ENCODE measurements at regions not wholly inside any gene's neighbourhood (a gene's known extent, or its start where the extent isn't known, plus 50 kb on each side); places are given as distances from the start of the nearest gene placed in this dataset.

GRCh38 chr2:82994151-82994550 lies 1464.9 kb downstream of the SUCLG1 start:
- TF ChIP-seq POLR2A (IDR thresholded peaks at IDR 0.05) = no peak
- no peak for TF ChIP-seq CTCF (IDR thresholded peaks at IDR 0.05)

Data from testis (tissue), 2 donors.